OCI-LY1 (cell line): ENCODE measurements at regions not wholly inside any gene's neighbourhood (a gene's known extent, or its start where the extent isn't known, plus 50 kb on each side); places are given as distances from the start of the nearest gene placed in this dataset.

Source experiments
- H2AFZ ChIP-seq: fragments of 200-600 bp; sonication (generic), shearing (Covaris generic); 2 replicates; pipeline ENCODE4 v1.6.0; 2014; ENCODE audit warnings: antibody characterized with exemption, mild to moderate bottlenecking, low read length
- H3F3A ChIP-seq: fragments of 200-600 bp; sonication (generic), shearing (Covaris generic); 2 replicates; pipeline ENCODE4 v1.6.0; 2014; ENCODE audit warnings: mild to moderate bottlenecking, antibody characterized with exemption, low read length, moderate library complexity; ENCODE audit not compliant: insufficient read depth
- H3K27ac ChIP-seq: fragments of 200-600 bp; sonication (generic); 2 replicates; pipeline ENCODE4 v1.5.1; 2014; ENCODE audit warnings: low read length, mixed run types, mild to moderate bottlenecking, low read depth; ENCODE audit not compliant: poor library complexity, severe bottlenecking
- H3K27me3 ChIP-seq: fragments of 200-600 bp; sonication (generic); 2 replicates; pipeline ENCODE4 v1.6.0; 2014; ENCODE audit warnings: antibody characterized with exemption, mild to moderate bottlenecking, low read length, moderate library complexity; ENCODE audit not compliant: insufficient read depth
- H3K36me3 ChIP-seq: fragments of 200-600 bp; sonication (generic); 2 replicates; pipeline ENCODE4 v1.6.1; 2014; ENCODE audit warnings: mild to moderate bottlenecking, antibody characterized with exemption, low read length, moderate library complexity, mixed read lengths; ENCODE audit not compliant: insufficient read depth
- H3K4me1 ChIP-seq: fragments of 200-600 bp; sonication (generic); 2 replicates; pipeline ENCODE4 v1.5.1; 2014; ENCODE audit warnings: mild to moderate bottlenecking, low read length, moderate library complexity; ENCODE audit not compliant: insufficient read depth, severe bottlenecking
- H3K4me2 ChIP-seq: fragments of 200-600 bp; sonication (generic), shearing (Covaris generic); 2 replicates; pipeline ENCODE4 v1.6.1; 2014; ENCODE audit warnings: low read length
- H3K4me3 ChIP-seq: fragments of 200-600 bp; sonication (generic); 2 replicates; pipeline ENCODE4 v1.5.1; 2014; ENCODE audit warnings: low read length, low read depth, mild to moderate bottlenecking, mixed read lengths; ENCODE audit not compliant: poor library complexity, severe bottlenecking
- H3K79me2 ChIP-seq: fragments of 200-600 bp; shearing (Covaris generic); 2 replicates; pipeline ENCODE4 v1.6.1; 2016; ENCODE audit warnings: mixed run types, low read length, mixed read lengths; ENCODE audit not compliant: insufficient read depth
- H3K9ac ChIP-seq: fragments of 200-600 bp; sonication (generic), shearing (Covaris generic); 2 replicates; pipeline ENCODE4 v1.6.1; 2014; ENCODE audit warnings: mild to moderate bottlenecking, low read length, mixed read lengths
- H3K9me2 ChIP-seq: fragments of 200-600 bp; sonication (generic), shearing (Covaris generic); 2 replicates; pipeline ENCODE4 v1.6.1; 2014; ENCODE audit warnings: low read depth, mild to moderate bottlenecking, low read length, mixed read lengths
- H3K9me3 ChIP-seq: fragments of 200-600 bp; shearing (Covaris generic); 2 replicates; pipeline ENCODE4 v1.6.1; 2014; ENCODE audit warnings: low read length, mixed read lengths
- H4K20me1 ChIP-seq: fragments of 200-600 bp; sonication (generic), shearing (Covaris generic); 2 replicates; pipeline ENCODE4 v1.6.0; 2016; ENCODE audit warnings: mild to moderate bottlenecking, low read length; ENCODE audit not compliant: insufficient read depth
- CTCF ChIP-seq: fragments of 200-600 bp; sonication (generic), shearing (Covaris generic); IDR thresholded peaks from 2 replicates; pipeline ENCODE4 v1.5.1; 2017; ENCODE audit warnings: mild to moderate bottlenecking, antibody characterized with exemption, low read length, moderate library complexity, mixed read lengths
- EZH2 ChIP-seq: fragments of 200-600 bp; sonication (generic), shearing (Covaris generic); IDR thresholded peaks from 2 replicates; pipeline ENCODE4 v1.8.0; 2017; ENCODE audit warnings: borderline replicate concordance, mixed run types, mild to moderate bottlenecking, antibody characterized with exemption, low read length, moderate library complexity, mixed read lengths

- Histone ChIP-seq H4K20me1 (no peaks in the 10 kb centered on the region), H3K4me1 (peaks cover 78% of the 10 kb centered on the region), H3K36me3 (peaks cover 7% of the 10 kb centered on the region; the same call in 1 of the 2 replicates), H3K9me2 (no peaks in the 10 kb centered on the region), H3K9ac (peak overlapping the region; percentile 3; the same call in 1 of the 2 replicates), H3K4me2 (peak overlapping the region; percentile 41; the same call in 1 of the 2 replicates), H3K27me3 (no peaks in the 10 kb centered on the region), H3F3A (no peaks in the 10 kb centered on the region), H3K4me3 (peak overlapping the region; percentile 5), H3K9me3 (no peaks in the 10 kb centered on the region), H3K79me2 (no peaks in the 10 kb centered on the region), H2AFZ (no peak overlapping the region), H3K27ac (peak overlapping the region; percentile 94)
- no peak for TF ChIP-seq EZH2
- no peak for TF ChIP-seq CTCF
Observed at GRCh38 chr3:72093270-72093991, 308.5 kb upstream of the PROK2 start.

GRCh38 chr3:72092778-72093177, 307.8 kb upstream of the PROK2 start:
- H4K20me1 ChIP-seq, result no peaks in the 10 kb centered on the region
- no peak overlapping the region for H2AFZ ChIP-seq
- peak overlapping the region; percentile 3; the same call in 1 of the 2 replicates for H3K9ac ChIP-seq
- H3K27me3 ChIP-seq, result no peaks in the 10 kb centered on the region
- H3K4me2 ChIP-seq, result peak overlapping the region; percentile 41; the same call in 1 of the 2 replicates
- no peaks in the 10 kb centered on the region for H3K9me3 ChIP-seq
- TF ChIP-seq CTCF (peak; percentile 42; the same call in 1 of the 2 replicates), EZH2 (no peak)
- H3K4me3 ChIP-seq, result peak overlapping the region; percentile 5
- peaks cover 78% of the 10 kb centered on the region for H3K4me1 ChIP-seq
- no peaks in the 10 kb centered on the region for H3F3A ChIP-seq
- peak overlapping the region; percentile 94 for H3K27ac ChIP-seq
- no peaks in the 10 kb centered on the region for H3K9me2 ChIP-seq
- peaks cover 7% of the 10 kb centered on the region; the same call in 1 of the 2 replicates for H3K36me3 ChIP-seq
- no peaks in the 10 kb centered on the region for H3K79me2 ChIP-seq

GRCh38 chr3:72088486-72089025, 303.6 kb upstream of the PROK2 start:
- H3K4me2 ChIP-seq, result no peak overlapping the region
- H3K27me3 ChIP-seq, result no peaks in the 10 kb centered on the region
- H2AFZ ChIP-seq, result no peak overlapping the region
- no peaks in the 10 kb centered on the region for H3F3A ChIP-seq
- no peak overlapping the region; the same call in 1 of the 2 replicates for H3K9ac ChIP-seq
- peak overlapping the region; percentile 33 for H3K27ac ChIP-seq
- no peaks in the 10 kb centered on the region for H3K9me3 ChIP-seq
- peaks cover 79% of the 10 kb centered on the region for H3K4me1 ChIP-seq
- no peaks in the 10 kb centered on the region for H3K79me2 ChIP-seq
- H3K9me2 ChIP-seq, result no peaks in the 10 kb centered on the region
- TF ChIP-seq EZH2, result no peak
- no peak for TF ChIP-seq CTCF
- no peak overlapping the region for H3K4me3 ChIP-seq
- peaks cover 7% of the 10 kb centered on the region; the same call in 1 of the 2 replicates for H3K36me3 ChIP-seq
- H4K20me1 ChIP-seq, result no peaks in the 10 kb centered on the region
